OCI-LY1 (cell line): ENCODE measurements at regions not wholly inside any gene's neighbourhood (a gene's known extent, or its start where the extent isn't known, plus 50 kb on each side); places are given as distances from the start of the nearest gene placed in this dataset.

Experiments used
- CTCF ChIP-seq: fragments of 200-600 bp; sonication (generic), shearing (Covaris generic); IDR thresholded peaks from 2 replicates; pipeline ENCODE4 v1.5.1; 2017; ENCODE audit warnings: mild to moderate bottlenecking, antibody characterized with exemption, low read length, moderate library complexity, mixed read lengths
- EZH2 ChIP-seq: fragments of 200-600 bp; sonication (generic), shearing (Covaris generic); IDR thresholded peaks from 2 replicates; pipeline ENCODE4 v1.8.0; 2017; ENCODE audit warnings: borderline replicate concordance, mixed run types, mild to moderate bottlenecking, antibody characterized with exemption, low read length, moderate library complexity, mixed read lengths

- TF ChIP-seq CTCF: no peak
- TF ChIP-seq EZH2: no peak
Measured at GRCh38 chr2:41417511-41417910, 630.3 kb upstream of the PKDCC start.
